ENCODE measurements at regions not wholly inside any gene's neighbourhood (a gene's known extent, or its start where the extent isn't known, plus 50 kb on each side); places are given as distances from the start of the nearest gene placed in this dataset.

- DNase-seq = no peak
Observed at GRCh38 chr16:86306811-86307513, 203.4 kb upstream of the FOXF1 start.

- DNase-seq = no peak
Observed at GRCh38 chr16:86307514-86307903, 202.8 kb upstream of the FOXF1 start.

DNA sequence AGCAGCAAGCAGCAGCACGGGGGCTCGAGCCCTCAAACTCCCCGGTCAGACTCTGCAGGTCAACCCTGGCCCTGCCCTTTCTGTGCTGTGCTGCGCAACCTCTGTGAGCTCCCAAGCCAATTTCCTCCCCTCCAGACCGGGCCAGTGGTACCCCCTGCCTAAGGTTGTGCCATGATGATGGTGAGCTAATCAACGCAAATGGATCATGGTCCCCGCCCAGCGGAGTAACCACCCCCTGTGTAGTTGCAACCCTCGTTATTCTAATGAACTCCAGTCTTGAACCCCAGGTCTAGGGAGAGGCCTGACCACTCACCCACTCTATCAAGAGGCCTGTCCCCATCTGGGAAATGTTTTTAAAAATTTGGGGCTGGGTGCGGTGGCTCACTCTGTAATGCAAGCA lies 201.8 kb upstream of the FOXF1 start:
- DNase-seq = no peak

GRCh38 chr16:86313631-86314030 lies 196.7 kb upstream of the FOXF1 start:
- no peak for DNase-seq

- no peak for DNase-seq
Observed at GRCh38 chr16:86314402-86315025, 195.8 kb upstream of the FOXF1 start.

- DNase-seq = no peak
Observed at GRCh38 chr16:86316967-86317812, 193.1 kb upstream of the FOXF1 start.

DNA sequence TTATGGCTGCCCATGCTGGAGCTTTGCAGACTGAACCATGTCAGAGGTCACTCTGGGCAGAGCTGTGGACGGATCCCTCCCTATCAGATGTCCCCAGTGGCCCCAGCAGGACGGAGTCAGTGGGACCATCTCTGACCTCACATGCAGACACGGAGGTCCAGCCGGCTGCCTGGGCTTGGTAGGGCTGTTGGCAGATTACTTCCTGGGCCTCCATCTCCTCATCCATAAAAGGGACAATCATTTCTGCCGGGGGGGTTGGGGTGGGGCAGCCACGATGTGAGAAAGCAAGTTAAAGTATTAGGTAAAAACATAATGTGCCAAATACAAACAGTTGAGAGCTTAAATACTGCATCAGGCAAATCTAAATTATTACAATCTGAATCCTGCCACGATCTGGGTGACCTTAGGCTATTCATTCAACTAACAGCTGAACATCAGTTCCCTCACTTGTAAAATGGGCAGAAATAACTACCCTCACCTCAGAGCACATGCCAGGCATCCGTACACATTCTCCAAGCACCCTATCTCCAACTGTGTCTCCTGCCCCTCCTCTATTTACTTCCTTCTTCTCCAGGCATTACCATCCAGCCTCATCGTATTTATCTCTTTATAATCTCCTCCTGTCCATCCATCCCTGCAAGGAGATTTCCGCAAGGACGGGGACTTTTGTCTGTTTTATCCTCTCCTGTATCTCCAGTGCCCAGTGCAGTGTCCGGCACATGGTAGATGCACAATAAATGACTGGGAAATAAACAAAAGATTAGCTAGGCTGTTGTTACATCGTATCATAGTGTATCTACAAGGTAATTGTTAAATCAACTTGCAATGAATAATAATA lies 192.3 kb upstream of the FOXF1 start:
- DNase-seq = no peak

GRCh38 chr16:86319585-86320236 lies 190.6 kb upstream of the FOXF1 start:
- DNase-seq = no peak

DNA sequence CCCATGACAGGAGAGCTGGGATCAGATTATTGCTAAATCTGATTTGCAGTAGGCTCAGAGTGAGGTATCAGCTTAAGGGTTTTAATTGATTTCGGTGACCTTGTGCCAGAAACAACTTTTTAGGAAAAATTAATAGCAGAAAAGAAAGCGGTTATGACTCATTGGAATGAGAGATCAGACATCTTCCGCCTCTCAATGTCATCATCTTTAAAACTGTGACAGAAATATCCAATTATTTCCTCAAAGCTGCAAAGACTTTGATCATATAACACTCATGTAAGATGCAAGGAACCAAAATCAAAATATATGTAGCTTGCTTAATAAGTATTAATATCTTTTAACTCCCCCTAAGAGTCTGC lies 190.1 kb upstream of the FOXF1 start:
- DNase-seq = no peak

GRCh38 chr16:86321491-86321890 lies 188.8 kb upstream of the FOXF1 start:
- no peak for DNase-seq

DNA sequence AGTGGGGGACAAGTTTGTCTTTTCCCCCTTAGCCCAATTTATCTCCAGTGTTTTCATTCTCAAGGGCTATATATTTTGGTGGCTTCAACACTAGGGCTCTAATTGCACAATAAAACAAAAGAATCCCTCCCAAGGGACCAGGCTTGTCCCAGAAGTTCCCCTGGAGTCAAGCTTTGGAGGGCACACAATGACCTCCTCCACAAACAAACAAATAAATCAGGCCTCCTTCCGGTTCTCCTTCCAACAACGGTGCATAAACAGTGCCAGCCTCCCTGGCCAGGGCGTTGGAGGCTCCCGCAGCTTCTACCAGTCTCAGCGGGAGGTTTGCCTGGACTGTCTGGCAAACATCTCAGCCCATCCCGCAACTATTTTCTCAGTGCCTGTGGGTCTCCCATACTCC lies 188.0 kb upstream of the FOXF1 start:
- no peak for DNase-seq

DNA sequence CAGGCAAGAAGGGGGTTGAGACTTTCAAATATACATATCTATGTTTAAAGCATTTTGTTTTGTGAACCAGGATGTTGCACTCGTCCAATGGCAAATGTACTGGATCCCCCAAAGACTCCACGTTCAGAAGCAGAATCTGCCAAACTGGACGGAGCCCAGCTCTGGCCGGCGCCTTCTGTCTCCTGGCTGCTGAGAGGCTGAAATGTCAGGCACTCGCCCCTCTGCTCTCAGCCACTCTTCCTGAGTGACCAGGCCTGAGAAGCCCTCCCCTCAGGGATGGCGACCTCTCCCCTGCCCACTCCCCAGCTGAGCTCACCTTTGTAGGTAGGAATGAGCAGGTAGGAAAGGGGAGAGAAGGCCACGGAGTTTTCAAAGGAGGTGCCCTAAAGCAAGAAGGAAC lies 187.5 kb upstream of the FOXF1 start:
- no peak for DNase-seq

- DNase-seq = no peak
Observed at GRCh38 chr16:86324320-86324719, 186.0 kb upstream of the FOXF1 start.

DNA sequence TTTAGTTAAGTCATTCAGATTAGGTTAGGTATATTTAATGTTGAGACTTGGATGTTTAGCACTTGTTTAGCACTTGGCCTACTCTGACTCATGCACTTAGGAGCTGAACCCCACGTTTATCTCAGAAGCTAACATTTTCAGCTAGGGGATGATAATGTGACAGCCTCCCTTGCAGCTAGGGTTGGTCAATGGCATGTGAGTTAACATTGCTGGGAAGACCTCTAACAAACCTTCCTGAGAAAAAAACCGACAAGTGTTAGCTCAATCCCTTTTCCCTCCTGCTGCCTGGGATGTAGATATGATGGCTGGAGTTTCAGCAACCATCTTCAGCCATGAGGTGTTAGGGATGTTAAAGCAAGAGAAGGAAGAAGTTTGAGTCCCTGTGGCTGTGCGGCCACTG lies 185.0 kb upstream of the FOXF1 start:
- DNase-seq = no peak

DNA sequence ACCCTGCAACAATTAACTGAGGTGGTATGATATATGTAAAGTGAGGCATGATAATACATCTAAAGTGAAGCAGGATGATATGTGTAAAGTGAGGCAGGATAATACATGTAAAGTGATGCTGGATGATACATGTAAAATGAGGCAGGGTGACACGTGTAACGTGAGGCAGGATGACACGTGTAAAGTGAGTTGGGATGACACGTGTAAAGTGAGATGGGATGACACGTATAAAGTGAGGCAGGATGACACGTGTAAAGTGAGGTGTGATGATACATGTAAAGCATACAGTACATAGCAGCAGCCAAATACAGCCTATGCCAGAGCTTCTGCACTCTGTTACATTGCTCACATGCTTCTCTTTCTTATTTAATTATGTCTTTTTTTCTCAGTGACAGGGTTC lies 184.4 kb upstream of the FOXF1 start:
- no peak for DNase-seq

- DNase-seq = no peak
Observed at GRCh38 chr16:86327321-86327720, 183.0 kb upstream of the FOXF1 start.

- DNase-seq = no peak
Observed at GRCh38 chr16:86330906-86331305, 179.4 kb upstream of the FOXF1 start.

GRCh38 chr16:86334079-86334635 lies 176.2 kb upstream of the FOXF1 start:
- DNase-seq = no peak

DNA sequence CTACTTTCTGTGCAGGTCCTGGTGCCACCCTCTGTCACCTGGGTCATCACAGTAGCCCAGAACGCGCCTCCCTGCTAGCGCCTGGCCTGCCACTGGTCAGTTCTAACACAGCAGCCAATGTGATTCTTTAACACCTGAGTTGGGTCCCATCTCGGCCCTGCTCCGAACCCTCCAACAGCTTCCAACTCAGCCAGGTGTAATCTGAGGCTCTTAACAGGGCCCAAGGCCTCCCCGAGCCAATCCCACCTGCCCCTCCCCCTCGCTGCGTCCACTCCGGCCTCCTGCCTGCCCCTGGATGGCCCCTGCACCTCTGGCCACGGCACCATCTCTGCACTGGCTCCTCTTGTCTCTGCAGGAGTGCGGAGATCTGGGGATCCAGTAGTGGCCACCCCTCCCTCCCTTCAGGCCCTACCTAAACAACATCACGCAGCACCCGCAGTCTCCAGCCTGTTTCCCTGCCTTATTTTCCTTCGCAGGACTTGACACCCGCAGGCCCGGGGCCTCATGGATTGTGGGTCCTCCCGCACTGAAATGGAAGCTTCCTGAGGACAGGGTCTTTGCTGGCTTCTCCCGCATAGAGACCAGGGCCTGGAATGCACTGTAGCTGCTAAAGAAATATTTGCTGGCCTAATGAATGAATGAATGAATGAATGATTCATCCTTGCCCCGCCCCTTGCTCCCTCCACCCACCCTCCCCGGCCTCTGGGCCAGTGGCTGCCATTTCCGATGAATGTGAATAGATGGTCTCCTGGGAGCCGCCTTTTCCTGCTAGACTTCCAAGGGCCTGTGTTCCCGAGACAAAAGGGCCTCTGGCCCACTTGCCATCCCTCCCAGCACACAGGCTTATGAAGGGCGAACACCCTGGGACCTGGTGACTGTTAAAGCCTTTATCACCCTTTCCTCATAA lies 174.8 kb upstream of the FOXF1 start:
- DNase-seq = no peak

DNA sequence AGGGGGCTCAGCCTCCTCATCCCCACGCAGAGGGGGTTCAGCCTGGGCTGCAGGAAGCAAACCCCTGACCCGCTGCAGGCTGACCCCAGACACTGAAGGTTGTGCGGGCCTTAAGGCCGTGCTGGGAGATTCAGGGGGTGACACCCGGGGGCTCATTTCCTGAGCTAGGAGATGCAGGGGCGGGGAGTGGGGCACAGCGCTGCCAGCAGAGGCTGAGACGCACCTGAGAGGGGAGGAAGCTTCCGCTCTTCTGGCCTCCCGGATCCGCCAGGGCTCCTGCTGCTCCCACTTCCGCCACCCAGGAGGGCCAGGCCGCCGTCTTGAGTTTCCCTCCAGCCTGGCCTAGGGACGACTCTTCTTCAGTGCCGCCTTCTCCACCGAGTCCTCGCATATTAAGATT lies 173.2 kb upstream of the FOXF1 start:
- DNase-seq = no peak

All from activated CD4-positive, alpha-beta T cell treated with anti-CD3 and anti-CD28 coated beads for 4 hours (primary cell).